HepG2 (cell line): ENCODE measurements at regions not wholly inside any gene's neighbourhood (a gene's known extent, or its start where the extent isn't known, plus 50 kb on each side); places are given as distances from the start of the nearest gene placed in this dataset.

Experiments used
- ATAC-seq: fragments of 200-7000 bp; cut with Tn5 transposase; 3 replicates; pipeline ENCODE4 v1.9.1; 2020; ENCODE audit warnings: mild to moderate bottlenecking, moderate library complexity
- BruUV-seq: library from RNA; stranded (reverse); fragments of 400-500 nt; replicated peaks from 2 replicates; lab custom pipeline; 2021; lab: Mats Ljungman, UMichigan
- CTCF ChIA-PET: fragments of 300-600 bp; formaldehyde crosslinking; extraction: SDS; loops from one replicate; lab custom pipeline; 2021; ENCODE audit warnings: low total read pairs, inconsistent platforms, low intra/inter-chr PET ratio; lab: Yijun Ruan, JAX
- POLR2A ChIA-PET: fragments of 350-600 bp; sonication (Branson Sonifier 250); formaldehyde crosslinking; loops from one replicate; lab custom pipeline; 2020; ENCODE audit warnings: antibody characterized with exemption, inconsistent platforms; lab: Yijun Ruan, JAX
- DNase-seq: peaks from one replicate; pipeline ENCODE4 v3.0.0-alpha.2; 2015; ENCODE audit warnings: low spot score
- FAIRE-seq: peaks from 3 replicates; lab custom pipeline; 2011; peaks lifted over from hg19 to GRCh38; lab: Jason Lieb, UNC
- H2AFZ ChIP-seq: one replicate; pipeline ENCODE4 v1.6.1; 2011; ENCODE audit warnings: low read length, inconsistent platforms
- H3K27ac ChIP-seq: fragments of 300-600 bp; 3 replicates; pipeline ENCODE4 v1.8.0; 2011; ENCODE audit warnings: mixed run types, mild to moderate bottlenecking, mixed read lengths, low read length, inconsistent platforms; ENCODE audit not compliant: insufficient read depth; ENCODE audit errors: extremely low read length
- H3K27me3 ChIP-seq, 2 experiments: fragments of 200-600 bp in 1 of 2; 2 replicates in 1 of 2; 3 replicates in 1 of 2; pipeline versions ENCODE4 v1.6.0 to v1.8.0; 2011; ENCODE audit warnings: low read length in 2 of 2, mild to moderate bottlenecking in 2 of 2, moderate library complexity in 2 of 2, inconsistent platforms in 1 of 2; ENCODE audit not compliant: insufficient read depth in 2 of 2, control insufficient read depth in 1 of 2
- H3K36me3 ChIP-seq, 2 experiments: fragments of 200-600 bp in 1 of 2; replicated peaks in 1 of 2; 2 replicates in 1 of 2; 3 replicates in 1 of 2; pipeline versions ENCODE4 v1.5.1 to v1.8.0; 2011; ENCODE audit warnings: low read length in 2 of 2, inconsistent platforms in 1 of 2; ENCODE audit not compliant: insufficient read depth in 2 of 2, control insufficient read depth in 1 of 2
- H3K4me1 ChIP-seq: 2 replicates; pipeline ENCODE4 v1.5.1; 2012; ENCODE audit warnings: low read length, inconsistent platforms; ENCODE audit not compliant: insufficient read depth
- H3K4me2 ChIP-seq: 2 replicates; pipeline ENCODE4 v1.6.0; 2011; ENCODE audit warnings: low read depth, low read length, inconsistent platforms
- H3K4me3 ChIP-seq, 3 experiments: fragments of 200-600 bp in 1 of 3; sonication (generic), shearing (Covaris generic) in 1 of 3; replicated peaks in 1 of 3; 2 replicates each; pipeline ENCODE4 v1.5.1; 2011 to 2016; ENCODE audit warnings: low read length in 3 of 3, inconsistent platforms in 2 of 3, low read depth in 2 of 3, mild to moderate bottlenecking in 2 of 3, control low read depth in 1 of 3, mixed read lengths in 1 of 3; ENCODE audit not compliant: insufficient read depth in 1 of 3
- H3K79me2 ChIP-seq: one replicate; pipeline ENCODE4 v1.6.1; 2011; ENCODE audit warnings: low read length, inconsistent platforms; ENCODE audit not compliant: insufficient read depth
- H3K9ac ChIP-seq: 2 replicates; pipeline ENCODE4 v1.6.0; 2011; ENCODE audit warnings: mild to moderate bottlenecking, low read depth, low read length, inconsistent platforms; ENCODE audit not compliant: insufficient read depth
- H3K9me3 ChIP-seq: 2 replicates; pipeline ENCODE4 v1.5.1; 2012; ENCODE audit warnings: mild to moderate bottlenecking, low read length
- H4K20me1 ChIP-seq: 2 replicates; pipeline ENCODE4 v1.6.0; 2011; ENCODE audit warnings: inconsistent platforms, mild to moderate bottlenecking, low read length, moderate library complexity; ENCODE audit not compliant: insufficient read depth
- ARID2 ChIP-seq: sonication (generic); formaldehyde crosslinking; IDR thresholded peaks from 2 replicates; pipeline ENCODE4 v1.8.1; 2022; ENCODE audit warnings: mild to moderate bottlenecking, missing genetic modification reagents, borderline replicate concordance
- ESRRA ChIP-seq: sonication (generic); formaldehyde crosslinking; IDR thresholded peaks from 2 replicates; pipeline ENCODE4 v1.5.1; 2020; ENCODE audit warnings: mild to moderate bottlenecking, low read depth, missing genetic modification reagents
- FOXP1 ChIP-seq, 2 experiments: fragments of 450-650 bp in 1 of 2; IDR thresholded peaks; 2 replicates each; pipeline ENCODE4 v1.6.1; 2017 to 2018; ENCODE audit warnings: antibody characterized with exemption in 1 of 2
- HES4 ChIP-seq: sonication (generic); formaldehyde crosslinking; IDR thresholded peaks from 2 replicates; pipeline ENCODE4 v1.9.0; 2021; ENCODE audit warnings: mild to moderate bottlenecking, missing genetic modification reagents, borderline replicate concordance
- HNRNPUL1 ChIP-seq: fragments of 200-400 bp; formaldehyde crosslinking; IDR thresholded peaks from 2 replicates; pipeline ENCODE4 v1.6.1; 2017; ENCODE audit warnings: low read depth, mild to moderate bottlenecking, low read length, moderate library complexity
- KAT8 ChIP-seq: IDR thresholded peaks from 2 replicates; pipeline ENCODE4 v1.6.1; 2016; ENCODE audit warnings: missing genetic modification reagents, missing compliant biosample characterization
- MNT ChIP-seq: fragments of 450-650 bp; IDR thresholded peaks from 2 replicates; pipeline ENCODE4 v1.6.1; 2016
- NFIB ChIP-seq: sonication (generic); formaldehyde crosslinking; IDR thresholded peaks from 2 replicates; pipeline ENCODE4 v1.9.0; 2021; ENCODE audit warnings: missing genetic modification reagents, mild to moderate bottlenecking, borderline replicate concordance
- TSC22D2 ChIP-seq: sonication (generic); formaldehyde crosslinking; IDR thresholded peaks from 2 replicates; pipeline ENCODE4 v1.5.1; 2020; ENCODE audit warnings: missing genetic modification reagents, mild to moderate bottlenecking, borderline replicate concordance
- ZBTB21 ChIP-seq: sonication (generic); formaldehyde crosslinking; IDR thresholded peaks from 2 replicates; pipeline ENCODE4 v1.4.0; 2020; ENCODE audit warnings: missing genetic modification reagents
- ZMYM4 ChIP-seq: sonication (generic); formaldehyde crosslinking; IDR thresholded peaks from 2 replicates; pipeline ENCODE4 v1.8.1; 2023; ENCODE audit warnings: mild to moderate bottlenecking, missing genetic modification reagents
- WGBS: methylation state at CpG from one replicate; pipeline ENCODE4 v1.1.6; 2017; ENCODE audit warnings: low lambda C conversion rate; 5-methylcytosine and 5-hydroxymethylcytosine counted together
- in situ Hi-C: cut with HindIII; loops from 2 replicates; pipeline ENCODE4 v1.10.0; 2017; ENCODE audit warnings: low pct_unique_long_range_greater_than_20kb; ENCODE audit not compliant: extremely low pct_ligation_motif_present
- intact Hi-C: fragments of 100-400 bp; cut with micrococcal nuclease; formaldehyde crosslinking; loops from one replicate; pipeline ENCODE4 v1.10.0; 2022; ENCODE audit not compliant: unreplicated experiment
- TF ChIP-seq, protein P1 (sequence below): sonication (generic); formaldehyde crosslinking; IDR thresholded peaks from 2 replicates; pipeline ENCODE4 v1.4.0; 2020; ENCODE audit warnings: mild to moderate bottlenecking, missing genetic modification reagents
- TF ChIP-seq, protein P2 (sequence below): sonication (generic); formaldehyde crosslinking; conservative IDR thresholded peaks from 2 replicates; pipeline ENCODE4 v1.8.0; 2022; ENCODE audit warnings: missing genetic modification reagents

DNA sequence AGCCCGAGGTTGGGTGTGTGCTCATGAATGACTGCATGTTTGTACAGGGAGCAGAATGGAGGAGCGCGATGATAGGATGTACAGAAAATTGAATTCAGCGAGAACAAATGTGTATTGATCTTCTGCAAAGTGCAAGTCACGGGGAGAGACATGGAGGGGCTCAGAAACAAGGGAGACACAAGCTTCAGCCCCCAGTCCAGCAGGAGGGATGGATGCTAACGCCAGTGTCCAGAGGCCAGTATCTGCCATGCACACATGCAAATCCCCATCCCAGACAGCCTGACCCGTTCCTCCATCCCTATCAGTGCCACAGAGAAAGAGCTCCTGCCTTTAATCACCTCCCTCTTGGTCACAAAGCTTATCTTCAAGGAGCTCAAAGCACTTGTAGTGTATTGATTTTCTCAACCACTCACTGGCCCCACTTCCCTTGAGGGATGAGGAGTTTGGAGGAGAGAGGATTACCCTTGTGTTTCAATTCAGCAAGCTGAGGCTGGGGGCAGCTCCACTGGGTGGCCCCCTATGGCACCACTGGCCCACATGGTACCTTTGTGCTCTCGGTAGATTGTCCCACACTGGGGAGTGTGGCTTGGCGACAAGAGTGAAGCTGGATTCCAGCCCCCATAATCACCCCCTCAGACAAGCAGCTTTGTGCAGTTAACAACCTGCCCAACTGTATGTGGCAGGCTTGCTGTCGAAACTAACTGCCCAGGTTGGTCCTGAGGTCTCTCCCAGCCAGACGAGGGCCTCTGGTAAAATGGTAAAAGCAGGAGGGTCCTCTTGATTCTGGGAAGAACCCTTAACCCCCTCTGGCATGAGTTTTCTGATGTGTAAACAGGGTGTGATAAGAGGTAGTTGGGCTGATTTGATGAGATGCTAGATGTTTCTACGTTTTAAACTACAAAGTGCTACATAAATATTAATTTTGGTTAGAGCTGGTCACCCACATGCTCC, 151.6 kb upstream of the UNC5B start (continued):
- TF ChIP-seq FOXP1 (IDR thresholded peaks at IDR 0.05) (no peak), FOXP1 (CRISPR knock-in tag; IDR thresholded peaks at IDR 0.05) (no peak)
- TF ChIP-seq, protein P1, sequence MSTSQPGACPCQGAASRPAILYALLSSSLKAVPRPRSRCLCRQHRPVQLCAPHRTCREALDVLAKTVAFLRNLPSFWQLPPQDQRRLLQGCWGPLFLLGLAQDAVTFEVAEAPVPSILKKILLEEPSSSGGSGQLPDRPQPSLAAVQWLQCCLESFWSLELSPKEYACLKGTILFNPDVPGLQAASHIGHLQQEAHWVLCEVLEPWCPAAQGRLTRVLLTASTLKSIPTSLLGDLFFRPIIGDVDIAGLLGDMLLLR (CRISPR knock-in tag), result no peak

GRCh38 chr10:71061472-71061871, 150.9 kb upstream of the UNC5B start:
- H3K79me2 ChIP-seq, result no peaks in the 10 kb centered on the region
- H3K4me3 ChIP-seq, result no peak overlapping the region
- no peak overlapping the region for H2AFZ ChIP-seq
- WGBS, result 0% methylated on average over 6 of the region's 8 CpGs
- DNase-seq, result no peak
- ATAC-seq, result no peak
- ChIA-PET POLR2A (no interaction called here), CTCF (no interaction called here)
- BruUV-seq, result no TSS peak
- no peaks in the 10 kb centered on the region for H3K36me3 ChIP-seq
- no peak overlapping the region for H3K9ac ChIP-seq
- no peaks in the 10 kb centered on the region for H4K20me1 ChIP-seq
- intact Hi-C loops (no loop called here), in situ Hi-C loops (no loop called here)
- no peak overlapping the region for H3K4me2 ChIP-seq
- no peak for FAIRE-seq
- H3K27me3 ChIP-seq, result peaks cover 2 to 32% of the 10 kb centered on the region in 2 experiments; a peak in 4 of 5 replicates
- no peak overlapping the region for H3K27ac ChIP-seq
- no peaks in the 10 kb centered on the region for H3K4me1 ChIP-seq
- H3K9me3 ChIP-seq, result no peaks in the 10 kb centered on the region
- TF ChIP-seq NFIB (CRISPR knock-in tag) (no peak), KAT8 (CRISPR knock-in tag) (no peak), ESRRA (CRISPR knock-in tag) (no peak), MNT (no peak), ARID2 (no peak), TSC22D2 (CRISPR knock-in tag) (no peak), HNRNPUL1 (no peak), ZBTB21 (CRISPR knock-in tag) (no peak), ZMYM4 (CRISPR knock-in tag) (no peak), HES4 (no peak)
- TF ChIP-seq, protein P2, sequence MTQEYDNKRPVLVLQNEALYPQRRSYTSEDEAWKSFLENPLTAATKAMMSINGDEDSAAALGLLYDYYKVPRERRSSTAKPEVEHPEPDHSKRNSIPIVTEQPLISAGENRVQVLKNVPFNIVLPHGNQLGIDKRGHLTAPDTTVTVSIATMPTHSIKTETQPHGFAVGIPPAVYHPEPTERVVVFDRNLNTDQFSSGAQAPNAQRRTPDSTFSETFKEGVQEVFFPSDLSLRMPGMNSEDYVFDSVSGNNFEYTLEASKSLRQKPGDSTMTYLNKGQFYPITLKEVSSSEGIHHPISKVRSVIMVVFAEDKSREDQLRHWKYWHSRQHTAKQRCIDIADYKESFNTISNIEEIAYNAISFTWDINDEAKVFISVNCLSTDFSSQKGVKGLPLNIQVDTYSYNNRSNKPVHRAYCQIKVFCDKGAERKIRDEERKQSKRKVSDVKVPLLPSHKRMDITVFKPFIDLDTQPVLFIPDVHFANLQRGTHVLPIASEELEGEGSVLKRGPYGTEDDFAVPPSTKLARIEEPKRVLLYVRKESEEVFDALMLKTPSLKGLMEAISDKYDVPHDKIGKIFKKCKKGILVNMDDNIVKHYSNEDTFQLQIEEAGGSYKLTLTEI, result no peak
